ENCODE measurements at regions not wholly inside any gene's neighbourhood (a gene's known extent, or its start where the extent isn't known, plus 50 kb on each side); places are given as distances from the start of the nearest gene placed in this dataset.
"Not testable (repeated sequence)": the region's sequence is repeated elsewhere in the genome, so short reads cannot be mapped to it uniquely, and the experiment has no call there.

GRCh38 chr5:28807195-28807729 is 1768.9 kb upstream of the CDH9 start:
- Histone ChIP-seq H3K27ac (replicated peaks) (no peak overlapping the region), H3K27me3 (ENCODE audit: insufficient read depth, poor library complexity, severe bottlenecking) (no peaks in the 10 kb centered on the region), H3K4me3 (replicated peaks; ENCODE audit: insufficient read depth, low read length) (no peak overlapping the region)
- TF ChIP-seq SPI1 (IDR thresholded peaks at IDR 0.05; ENCODE audit: borderline replicate concordance, low read depth) (no peak), GABPA (IDR thresholded peaks at IDR 0.05; ENCODE audit: low read depth) (no peak), REST (IDR thresholded peaks at IDR 0.05; ENCODE audit: insufficient replicate concordance, low read depth) (no peak), CTCF (IDR thresholded peaks at IDR 0.05; ENCODE audit: insufficient read depth, low read length) (no peak), POLR2AphosphoS5 (IDR thresholded peaks at IDR 0.05; ENCODE audit: low read depth) (no peak)
- DNase-seq (ENCODE audit: low read depth in 1 of 2, low spot score in 1 of 2) = no peak

- not testable (repeated sequence) for H3K27me3 ChIP-seq (ENCODE audit: insufficient read depth, poor library complexity, severe bottlenecking); H3K27ac ChIP-seq (replicated peaks); H3K4me3 ChIP-seq (replicated peaks; ENCODE audit: insufficient read depth, low read length); DNase-seq (ENCODE audit: low read depth in 1 of 2, low spot score in 1 of 2)
Observed at GRCh38 chr5:28799035-28799434, 1760.6 kb upstream of the CDH9 start.

GRCh38 chr5:28788954-28789353 is 1750.6 kb upstream of the CDH9 start:
- Histone ChIP-seq H3K4me3 (replicated peaks; ENCODE audit: insufficient read depth, low read length) (no peak overlapping the region), H3K27ac (replicated peaks) (no peak overlapping the region), H3K27me3 (ENCODE audit: insufficient read depth, poor library complexity, severe bottlenecking) (no peaks in the 10 kb centered on the region)
- TF ChIP-seq SPI1 (IDR thresholded peaks at IDR 0.05; ENCODE audit: borderline replicate concordance, low read depth) (no peak), GABPA (IDR thresholded peaks at IDR 0.05; ENCODE audit: low read depth) (no peak), REST (IDR thresholded peaks at IDR 0.05; ENCODE audit: insufficient replicate concordance, low read depth) (no peak), CTCF (IDR thresholded peaks at IDR 0.05; ENCODE audit: insufficient read depth, low read length) (no peak), POLR2AphosphoS5 (IDR thresholded peaks at IDR 0.05; ENCODE audit: low read depth) (no peak)
- DNase-seq (ENCODE audit: low read depth in 1 of 2, low spot score in 1 of 2) = no peak

- no peaks in the 10 kb centered on the region for H3K27me3 ChIP-seq (ENCODE audit: insufficient read depth, poor library complexity, severe bottlenecking)
- TF ChIP-seq POLR2AphosphoS5 (IDR thresholded peaks at IDR 0.05; ENCODE audit: low read depth) (no peak), GABPA (IDR thresholded peaks at IDR 0.05; ENCODE audit: low read depth) (no peak), REST (IDR thresholded peaks at IDR 0.05; ENCODE audit: insufficient replicate concordance, low read depth) (no peak)
- no peak for DNase-seq (ENCODE audit: low read depth in 1 of 2, low spot score in 1 of 2)
- H3K4me3 ChIP-seq (replicated peaks; ENCODE audit: insufficient read depth, low read length) = no peak overlapping the region
- no peak overlapping the region for H3K27ac ChIP-seq (replicated peaks)
Observed at GRCh38 chr5:28780083-28780692, 1741.8 kb upstream of the CDH9 start.

All from HL-60 (cell line).